Spinal cord (tissue), 9 donors: ENCODE measurements at regions not wholly inside any gene's neighbourhood (a gene's known extent, or its start where the extent isn't known, plus 50 kb on each side); places are given as distances from the start of the nearest gene placed in this dataset.
"Not testable (repeated sequence)": the region's sequence is repeated elsewhere in the genome, so short reads cannot be mapped to it uniquely, and the experiment has no call there.

ENCODE experiments used
- DNase-seq, 6 donors: peaks; one replicate each; pipeline versions ENCODE4 v3.0.0 to v3.0.0-alpha.2; 2013 to 2015; ENCODE audit warnings: low spot score in 6 of 6, low read depth in 4 of 6
- H3K27ac ChIP-seq: one replicate; pipeline ENCODE4 v1.5.1; 2013; ENCODE audit warnings: low read depth, low read length, control low read depth
- H3K27me3 ChIP-seq: one replicate; pipeline ENCODE4 v1.6.1; 2013; ENCODE audit warnings: low read length; ENCODE audit not compliant: control insufficient read depth, insufficient read depth
- H3K36me3 ChIP-seq: one replicate; pipeline ENCODE4 v1.6.1; 2013; ENCODE audit warnings: low read length; ENCODE audit not compliant: control insufficient read depth, insufficient read depth
- H3K4me1 ChIP-seq: one replicate; pipeline ENCODE4 v1.6.1; 2013; ENCODE audit warnings: low read length; ENCODE audit not compliant: control insufficient read depth, insufficient read depth
- H3K4me3 ChIP-seq: one replicate; pipeline ENCODE4 v1.5.1; 2013; ENCODE audit warnings: low read depth, low read length, control low read depth
- H3K9me3 ChIP-seq: one replicate; pipeline ENCODE4 v1.6.1; 2013; ENCODE audit warnings: low read length; ENCODE audit not compliant: control insufficient read depth, insufficient read depth
- WGBS: methylation state at CpG from one replicate; pipeline ENCODE4 v1.1.5; 2013; ENCODE audit warnings: missing lambda C conversion rate; ENCODE audit not compliant: insufficient coverage; 5-methylcytosine and 5-hydroxymethylcytosine counted together
- donor health status: healthy.

GRCh38 chr2:143922261-143922830 lies 597.6 kb downstream of the ZEB2 start:
- not testable (repeated sequence) for H3K36me3 ChIP-seq, DNase-seq, H3K9me3 ChIP-seq, H3K4me3 ChIP-seq, H3K4me1 ChIP-seq, H3K27ac ChIP-seq, H3K27me3 ChIP-seq
- WGBS = 96% methylated on average over 9 of the region's 42 CpGs

GRCh38 chr2:143918465-143918989 lies 601.4 kb downstream of the ZEB2 start:
- no peak for DNase-seq
- Histone ChIP-seq H3K9me3 (peaks cover 5% of the 10 kb centered on the region), H3K4me1 (no peaks in the 10 kb centered on the region), H3K4me3 (no peak overlapping the region), H3K27ac (no peak overlapping the region), H3K36me3 (no peaks in the 10 kb centered on the region), H3K27me3 (no peaks in the 10 kb centered on the region)
- 100% methylated on average over 1 of the region's 1 CpG for WGBS

- H3K36me3 ChIP-seq = no peaks in the 10 kb centered on the region
- no peaks in the 10 kb centered on the region for H3K4me1 ChIP-seq
- H3K4me3 ChIP-seq = no peak overlapping the region
- no peaks in the 10 kb centered on the region for H3K27me3 ChIP-seq
- DNase-seq = no peak
- no peak overlapping the region for H3K27ac ChIP-seq
- peaks cover 5% of the 10 kb centered on the region for H3K9me3 ChIP-seq
Measured at GRCh38 chr2:143916781-143917180, 603.1 kb downstream of the ZEB2 start.

GRCh38 chr2:143909577-143910353 lies 610.2 kb downstream of the ZEB2 start:
- Histone ChIP-seq H3K9me3 (no peaks in the 10 kb centered on the region), H3K27ac (no peak overlapping the region), H3K36me3 (no peaks in the 10 kb centered on the region), H3K4me1 (no peaks in the 10 kb centered on the region), H3K4me3 (no peak overlapping the region), H3K27me3 (no peaks in the 10 kb centered on the region)
- no peak for DNase-seq
- 77% methylated on average over 7 of the region's 13 CpGs for WGBS

- Histone ChIP-seq H3K4me3 (no peak overlapping the region), H3K4me1 (no peaks in the 10 kb centered on the region), H3K9me3 (no peaks in the 10 kb centered on the region), H3K36me3 (no peaks in the 10 kb centered on the region), H3K27ac (no peak overlapping the region), H3K27me3 (no peaks in the 10 kb centered on the region)
- whole genome bisulfite sequencing = 94% methylated on average over 6 of the region's 7 CpGs
- no peak for DNase-seq
Measured at GRCh38 chr2:143908843-143909242, 611.1 kb downstream of the ZEB2 start.

- H3K9me3 ChIP-seq = no peaks in the 10 kb centered on the region
- no peak overlapping the region for H3K4me3 ChIP-seq
- no peaks in the 10 kb centered on the region for H3K4me1 ChIP-seq
- no peaks in the 10 kb centered on the region for H3K27me3 ChIP-seq
- no peak overlapping the region for H3K27ac ChIP-seq
- WGBS = 96% methylated on average over 3 of the region's 7 CpGs
- H3K36me3 ChIP-seq = no peaks in the 10 kb centered on the region
- no peak for DNase-seq
Measured at GRCh38 chr2:143907801-143908200, 612.1 kb downstream of the ZEB2 start.

GRCh38 chr2:143906850-143907249 lies 613.1 kb downstream of the ZEB2 start:
- Histone ChIP-seq H3K27ac (no peak overlapping the region), H3K36me3 (no peaks in the 10 kb centered on the region), H3K4me1 (no peaks in the 10 kb centered on the region), H3K4me3 (no peak overlapping the region), H3K9me3 (no peaks in the 10 kb centered on the region), H3K27me3 (no peaks in the 10 kb centered on the region)
- no CpG with 5 or more reads among the region's 4 CpGs for WGBS
- DNase-seq = no peak

- Histone ChIP-seq H3K36me3 (no peaks in the 10 kb centered on the region), H3K4me3 (no peak overlapping the region), H3K9me3 (no peaks in the 10 kb centered on the region), H3K27me3 (no peaks in the 10 kb centered on the region), H3K4me1 (no peaks in the 10 kb centered on the region), H3K27ac (no peak overlapping the region)
- no peak for DNase-seq
- WGBS = no CpG with 5 or more reads among the region's 4 CpGs
Measured at GRCh38 chr2:143905587-143905986, 614.3 kb downstream of the ZEB2 start.

- no CpG with 5 or more reads among the region's 5 CpGs for WGBS
Measured at GRCh38 chr2:143903172-143903856, 616.6 kb downstream of the ZEB2 start.

More at GRCh38 chr2:143903172-143903856, 616.6 kb downstream of the ZEB2 start:
- Histone ChIP-seq H3K4me1 (no peaks in the 10 kb centered on the region), H3K9me3 (no peaks in the 10 kb centered on the region), H3K27ac (no peak overlapping the region), H3K36me3 (no peaks in the 10 kb centered on the region), H3K27me3 (no peaks in the 10 kb centered on the region), H3K4me3 (no peak overlapping the region)
- peak in 4 of 6 donors; percentile 11 to 54 (median 26) for DNase-seq
